ENCODE measurements at regions not wholly inside any gene's neighbourhood (a gene's known extent, or its start where the extent isn't known, plus 50 kb on each side); places are given as distances from the start of the nearest gene placed in this dataset.

DNA sequence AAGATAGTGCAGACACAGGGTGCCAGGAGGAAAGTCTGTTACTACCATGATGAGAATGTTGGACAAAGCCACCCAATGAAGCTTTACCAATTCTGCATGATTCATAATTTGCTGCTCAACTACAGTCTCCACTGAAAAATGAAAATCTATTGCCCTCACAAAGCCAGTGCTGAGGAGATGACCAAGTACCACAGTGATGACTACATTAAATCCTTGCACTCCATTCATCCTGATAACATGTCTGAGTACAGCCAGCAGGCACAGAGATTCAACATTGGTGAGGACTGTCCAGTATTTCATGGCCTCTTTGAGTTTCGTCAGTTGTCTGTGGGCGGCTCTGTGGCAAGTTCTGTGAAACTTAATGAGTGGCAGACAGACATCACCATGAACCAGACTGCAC is 144.0 kb downstream of the PLCE1 start:
- H4K20me1 ChIP-seq (ENCODE audit: insufficient read depth, low read length): no peaks in the 10 kb centered on the region
- no peaks in the 10 kb centered on the region for H3F3A ChIP-seq (ENCODE audit: insufficient read depth, low read length)
- no peak overlapping the region for H3K9ac ChIP-seq (ENCODE audit: low read length)
- no peak overlapping the region for H3K4me3 ChIP-seq (ENCODE audit: low read depth, low read length, poor library complexity, severe bottlenecking)
- no peak overlapping the region for H2AFZ ChIP-seq (ENCODE audit: low read length)
- TF ChIP-seq EZH2 (IDR thresholded peaks at IDR 0.05; ENCODE audit: borderline replicate concordance, low read length) (no peak), CTCF (IDR thresholded peaks at IDR 0.05; ENCODE audit: low read length) (no peak)
- no peak overlapping the region for H3K27ac ChIP-seq (ENCODE audit: low read depth, low read length, poor library complexity, severe bottlenecking)
- H3K36me3 ChIP-seq (ENCODE audit: insufficient read depth, low read length): no peaks in the 10 kb centered on the region
- no peaks in the 10 kb centered on the region for H3K9me3 ChIP-seq (ENCODE audit: low read length)
- no peaks in the 10 kb centered on the region for H3K4me1 ChIP-seq (ENCODE audit: insufficient read depth, low read length, severe bottlenecking)
- H3K9me2 ChIP-seq (ENCODE audit: low read depth, low read length): no peaks in the 10 kb centered on the region
- no peak overlapping the region for H3K4me2 ChIP-seq (ENCODE audit: low read length)
- no peaks in the 10 kb centered on the region for H3K27me3 ChIP-seq (ENCODE audit: insufficient read depth, low read length)
- H3K79me2 ChIP-seq (ENCODE audit: insufficient read depth, low read length): no peaks in the 10 kb centered on the region

GRCh38 chr10:94138391-94138790 is 144.7 kb downstream of the PLCE1 start:
- H3K4me1 ChIP-seq (ENCODE audit: insufficient read depth, low read length, severe bottlenecking): no peaks in the 10 kb centered on the region
- no peak overlapping the region for H3K4me2 ChIP-seq (ENCODE audit: low read length)
- H3K27ac ChIP-seq (ENCODE audit: low read depth, low read length, poor library complexity, severe bottlenecking): no peak overlapping the region
- no peaks in the 10 kb centered on the region for H3K9me2 ChIP-seq (ENCODE audit: low read depth, low read length)
- no peaks in the 10 kb centered on the region for H3F3A ChIP-seq (ENCODE audit: insufficient read depth, low read length)
- H3K36me3 ChIP-seq (ENCODE audit: insufficient read depth, low read length): no peaks in the 10 kb centered on the region
- H3K27me3 ChIP-seq (ENCODE audit: insufficient read depth, low read length): no peaks in the 10 kb centered on the region
- no peak overlapping the region for H3K4me3 ChIP-seq (ENCODE audit: low read depth, low read length, poor library complexity, severe bottlenecking)
- H3K9ac ChIP-seq (ENCODE audit: low read length): no peak overlapping the region
- no peaks in the 10 kb centered on the region for H3K79me2 ChIP-seq (ENCODE audit: insufficient read depth, low read length)
- no peaks in the 10 kb centered on the region for H3K9me3 ChIP-seq (ENCODE audit: low read length)
- no peaks in the 10 kb centered on the region for H4K20me1 ChIP-seq (ENCODE audit: insufficient read depth, low read length)
- TF ChIP-seq EZH2 (IDR thresholded peaks at IDR 0.05; ENCODE audit: borderline replicate concordance, low read length) (no peak), CTCF (IDR thresholded peaks at IDR 0.05; ENCODE audit: low read length) (no peak)
- H2AFZ ChIP-seq (ENCODE audit: low read length): no peak overlapping the region

DNA sequence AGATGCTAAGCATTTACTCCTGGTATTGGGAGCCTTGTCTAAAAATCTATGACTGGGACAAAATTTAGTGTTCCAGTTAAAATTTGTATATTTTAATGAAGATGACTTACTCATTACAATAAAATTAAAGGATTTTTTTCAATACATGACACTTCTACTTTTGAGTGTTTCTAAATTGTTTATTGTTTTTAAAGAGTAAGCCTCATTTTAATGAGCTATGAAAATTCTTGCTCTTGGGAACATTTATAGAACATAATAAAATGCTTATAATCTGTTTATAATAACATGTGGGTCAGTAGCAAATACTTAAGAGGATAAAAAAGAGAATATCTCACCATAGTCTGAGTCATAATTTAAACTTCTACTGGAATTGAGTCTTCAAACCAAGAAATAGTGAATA is 149.5 kb downstream of the PLCE1 start:
- Histone ChIP-seq H3K4me1 (ENCODE audit: insufficient read depth, low read length, severe bottlenecking) (no peaks in the 10 kb centered on the region), H3K27me3 (ENCODE audit: insufficient read depth, low read length) (no peaks in the 10 kb centered on the region), H3K79me2 (ENCODE audit: insufficient read depth, low read length) (no peaks in the 10 kb centered on the region), H3K9me2 (ENCODE audit: low read depth, low read length) (no peaks in the 10 kb centered on the region), H3K4me2 (ENCODE audit: low read length) (no peak overlapping the region), H3K4me3 (ENCODE audit: low read depth, low read length, poor library complexity, severe bottlenecking) (no peak overlapping the region), H3K27ac (ENCODE audit: low read depth, low read length, poor library complexity, severe bottlenecking) (no peak overlapping the region), H2AFZ (ENCODE audit: low read length) (no peak overlapping the region), H3K36me3 (ENCODE audit: insufficient read depth, low read length) (no peaks in the 10 kb centered on the region), H3K9me3 (ENCODE audit: low read length) (no peaks in the 10 kb centered on the region), H4K20me1 (ENCODE audit: insufficient read depth, low read length) (no peaks in the 10 kb centered on the region), H3F3A (ENCODE audit: insufficient read depth, low read length) (no peaks in the 10 kb centered on the region), H3K9ac (ENCODE audit: low read length) (no peak overlapping the region)
- TF ChIP-seq EZH2 (IDR thresholded peaks at IDR 0.05; ENCODE audit: borderline replicate concordance, low read length) (no peak), CTCF (IDR thresholded peaks at IDR 0.05; ENCODE audit: low read length) (no peak)

All from OCI-LY1 (cell line).